ENCODE measurements at regions not wholly inside any gene's neighbourhood (a gene's known extent, or its start where the extent isn't known, plus 50 kb on each side); places are given as distances from the start of the nearest gene placed in this dataset.

DNA sequence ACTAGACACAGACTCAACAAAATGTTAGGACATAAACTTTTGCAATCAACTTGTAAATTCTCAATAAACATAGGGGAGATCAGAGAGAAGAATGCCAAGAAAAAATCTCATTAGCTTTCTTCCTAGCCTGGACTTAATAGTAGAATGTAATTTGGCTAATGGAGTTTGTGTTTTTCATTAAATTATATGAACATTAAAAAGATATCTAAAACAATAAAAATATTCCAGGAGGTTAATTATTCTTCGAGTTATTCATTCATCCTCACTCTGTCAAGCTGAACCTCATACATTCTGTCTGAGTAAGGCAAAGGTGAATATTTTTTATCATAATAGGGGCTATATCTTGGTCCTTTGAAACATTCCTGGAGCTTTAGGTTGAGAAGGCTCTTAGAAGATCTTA is 551.9 kb upstream of the TBX3 start:
- intact Hi-C loops (cut with micrococcal nuclease): no loop called here
- CTCF ChIA-PET: no interaction called here
- BruUV-seq (replicated peaks): no TSS peak
- no peaks in the 10 kb centered on the region for H3K79me2 ChIP-seq (ENCODE audit: insufficient read depth, low read length)
- RAD21 ChIA-PET (ENCODE audit: low non-redundant PET in 1 of 2, low total read pairs in 2 of 2, uncharacterized antibody in 2 of 2, unreplicated experiment in 2 of 2): no interaction called here
- no peak for TF ChIP-seq EGR1 (IDR thresholded peaks at IDR 0.05; ENCODE audit: low read depth)
- TF ChIP-seq, protein P1, sequence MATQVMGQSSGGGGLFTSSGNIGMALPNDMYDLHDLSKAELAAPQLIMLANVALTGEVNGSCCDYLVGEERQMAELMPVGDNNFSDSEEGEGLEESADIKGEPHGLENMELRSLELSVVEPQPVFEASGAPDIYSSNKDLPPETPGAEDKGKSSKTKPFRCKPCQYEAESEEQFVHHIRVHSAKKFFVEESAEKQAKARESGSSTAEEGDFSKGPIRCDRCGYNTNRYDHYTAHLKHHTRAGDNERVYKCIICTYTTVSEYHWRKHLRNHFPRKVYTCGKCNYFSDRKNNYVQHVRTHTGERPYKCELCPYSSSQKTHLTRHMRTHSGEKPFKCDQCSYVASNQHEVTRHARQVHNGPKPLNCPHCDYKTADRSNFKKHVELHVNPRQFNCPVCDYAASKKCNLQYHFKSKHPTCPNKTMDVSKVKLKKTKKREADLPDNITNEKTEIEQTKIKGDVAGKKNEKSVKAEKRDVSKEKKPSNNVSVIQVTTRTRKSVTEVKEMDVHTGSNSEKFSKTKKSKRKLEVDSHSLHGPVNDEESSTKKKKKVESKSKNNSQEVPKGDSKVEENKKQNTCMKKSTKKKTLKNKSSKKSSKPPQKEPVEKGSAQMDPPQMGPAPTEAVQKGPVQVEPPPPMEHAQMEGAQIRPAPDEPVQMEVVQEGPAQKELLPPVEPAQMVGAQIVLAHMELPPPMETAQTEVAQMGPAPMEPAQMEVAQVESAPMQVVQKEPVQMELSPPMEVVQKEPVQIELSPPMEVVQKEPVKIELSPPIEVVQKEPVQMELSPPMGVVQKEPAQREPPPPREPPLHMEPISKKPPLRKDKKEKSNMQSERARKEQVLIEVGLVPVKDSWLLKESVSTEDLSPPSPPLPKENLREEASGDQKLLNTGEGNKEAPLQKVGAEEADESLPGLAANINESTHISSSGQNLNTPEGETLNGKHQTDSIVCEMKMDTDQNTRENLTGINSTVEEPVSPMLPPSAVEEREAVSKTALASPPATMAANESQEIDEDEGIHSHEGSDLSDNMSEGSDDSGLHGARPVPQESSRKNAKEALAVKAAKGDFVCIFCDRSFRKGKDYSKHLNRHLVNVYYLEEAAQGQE (IDR thresholded peaks at IDR 0.05; ENCODE audit: low read depth): no peak
- TF ChIP-seq POLR2AphosphoS5 (IDR thresholded peaks at IDR 0.05; ENCODE audit: low read depth, low read length): no peak
- no peak for TF ChIP-seq ZNF274 (IDR thresholded peaks at IDR 0.05; ENCODE audit: low read depth, low read length)
- TF ChIP-seq EZH2phosphoT487 (IDR thresholded peaks at IDR 0.05; ENCODE audit: borderline replicate concordance): no peak
- TF ChIP-seq CEBPB (IDR thresholded peaks at IDR 0.05; ENCODE audit: low read depth): no peak
- no peak for TF ChIP-seq ELF1 (IDR thresholded peaks at IDR 0.05; ENCODE audit: borderline replicate concordance, low read depth)
- no peak for TF ChIP-seq SRF (IDR thresholded peaks at IDR 0.05; ENCODE audit: low read depth)
- no peak for TF ChIP-seq JUND (IDR thresholded peaks at IDR 0.05)
- no peak for TF ChIP-seq ZFX (IDR thresholded peaks at IDR 0.05)
- TF ChIP-seq FOSL1 (IDR thresholded peaks at IDR 0.05; ENCODE audit: low read depth): no peak
- no peak for TF ChIP-seq TCF7L2 (IDR thresholded peaks at IDR 0.05; ENCODE audit: borderline replicate concordance, extremely low read depth, insufficient read depth, insufficient read length)
- H3K36me3 ChIP-seq (ENCODE audit: control insufficient read depth in 1 of 2, insufficient read depth in 2 of 2, low read length in 2 of 2): no peaks in the 10 kb centered on the region
- no peak overlapping the region for H2AFZ ChIP-seq (ENCODE audit: low read depth, low read length, poor library complexity, severe bottlenecking)
- 0 out of 2 replicates have a peak, but pooled peaks cover 7% of the 10 kb centered on the region for H3K27me3 ChIP-seq (ENCODE audit: insufficient read depth, low read length)
- H3K9me3 ChIP-seq (ENCODE audit: control insufficient read depth in 1 of 2, insufficient read depth in 1 of 2, low read depth in 1 of 2, low read length in 2 of 2): no peaks in the 10 kb centered on the region
- H3K9ac ChIP-seq (ENCODE audit: low read length): no peak overlapping the region
- DNase-seq (ENCODE audit: low read depth, low spot score) (no peak), ATAC-seq (no peak)
- H3K4me3 ChIP-seq (replicated peaks in 1 of 2; ENCODE audit: low read depth in 1 of 2, low read length in 2 of 2): no peak overlapping the region
- no peaks in the 10 kb centered on the region for H3K9me2 ChIP-seq (ENCODE audit: insufficient read depth)
- no peak overlapping the region for H3K27ac ChIP-seq (ENCODE audit: low read depth, low read length)
- H4K20me1 ChIP-seq (ENCODE audit: insufficient read depth): no peaks in the 10 kb centered on the region
- H3K4me1 ChIP-seq (ENCODE audit: control insufficient read depth in 1 of 2, insufficient read depth in 2 of 2, low read length in 2 of 2): no peaks in the 10 kb centered on the region
- no peak overlapping the region for H3K4me2 ChIP-seq (ENCODE audit: low read length)
- POLR2A ChIA-PET: no interaction called here

Measured in HCT116 (cell line).